PC-9 (cell line): ENCODE measurements at regions not wholly inside any gene's neighbourhood (a gene's known extent, or its start where the extent isn't known, plus 50 kb on each side); places are given as distances from the start of the nearest gene placed in this dataset.

Experiments used
- CTCF ChIP-seq: fragments of 200-600 bp; sonication (generic); conservative IDR thresholded peaks from 2 replicates; pipeline ENCODE4 v1.6.1; 2017; ENCODE audit warnings: mixed run types, antibody characterized with exemption, mild to moderate bottlenecking, moderate library complexity
- EZH2 ChIP-seq: fragments of 200-600 bp; sonication (generic); IDR thresholded peaks from 2 replicates; pipeline ENCODE4 v1.8.0; 2017; ENCODE audit warnings: antibody characterized with exemption, low read depth

DNA sequence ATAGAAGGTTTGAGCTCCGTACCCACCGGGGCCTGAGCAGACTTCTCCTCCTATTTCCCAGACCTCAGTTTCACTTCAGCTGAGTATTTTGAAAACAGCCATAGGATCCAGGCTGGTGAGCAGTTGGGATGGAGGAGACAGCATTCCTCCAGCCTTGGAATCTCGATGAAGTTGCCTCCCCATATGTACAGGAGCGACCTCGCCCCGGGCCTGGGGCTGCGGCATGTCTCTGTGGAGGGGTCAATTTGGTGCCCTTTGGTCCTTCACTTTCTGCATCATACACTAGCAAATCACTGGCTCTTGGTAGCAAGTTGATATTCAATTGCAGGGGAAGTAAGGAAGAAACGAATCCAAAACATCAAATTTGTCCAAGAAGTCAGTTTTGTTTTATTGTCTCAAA is 402.0 kb upstream of the IRX4 start:
- no peak for TF ChIP-seq CTCF
- TF ChIP-seq EZH2 = no peak
